Dermis microvascular lymphatic vessel endothelial cell (primary cell): ENCODE measurements at regions not wholly inside any gene's neighbourhood (a gene's known extent, or its start where the extent isn't known, plus 50 kb on each side); places are given as distances from the start of the nearest gene placed in this dataset.
"Not testable (repeated sequence)": the region's sequence is repeated elsewhere in the genome, so short reads cannot be mapped to it uniquely, and the experiment has no call there.

Experiments used
- DNase-seq, 2 donors: peaks; one replicate each; pipeline versions ENCODE4 v3.0.0 to v3.0.0-alpha.2; 2010; ENCODE audit warnings: low read depth in 2 of 2

- no peak for DNase-seq
Measured at GRCh38 chr2:2898744-2899143, 478.9 kb downstream of the EIPR1 start.

DNA sequence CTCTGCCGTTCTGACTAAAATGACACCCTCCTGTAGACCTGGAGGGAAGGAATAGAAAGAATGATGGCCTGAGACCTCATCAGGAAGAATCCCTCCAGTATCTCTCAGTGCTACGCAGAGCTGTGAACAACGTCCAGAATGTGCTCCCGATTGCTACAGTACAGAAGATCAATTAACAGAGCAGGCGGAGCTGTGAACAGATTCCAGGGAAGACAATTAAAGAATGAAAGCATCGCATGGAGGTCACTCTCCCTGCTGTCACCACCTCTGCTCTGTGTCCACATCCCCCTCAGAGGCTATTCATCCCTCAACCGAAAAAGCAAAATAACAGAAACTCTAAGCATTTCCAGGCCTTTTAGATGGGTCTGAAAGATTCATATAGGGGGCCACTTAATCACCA, 481.0 kb downstream of the EIPR1 start:
- DNase-seq: no peak

GRCh38 chr2:2896011-2896410, 481.6 kb downstream of the EIPR1 start:
- DNase-seq: no peak

DNA sequence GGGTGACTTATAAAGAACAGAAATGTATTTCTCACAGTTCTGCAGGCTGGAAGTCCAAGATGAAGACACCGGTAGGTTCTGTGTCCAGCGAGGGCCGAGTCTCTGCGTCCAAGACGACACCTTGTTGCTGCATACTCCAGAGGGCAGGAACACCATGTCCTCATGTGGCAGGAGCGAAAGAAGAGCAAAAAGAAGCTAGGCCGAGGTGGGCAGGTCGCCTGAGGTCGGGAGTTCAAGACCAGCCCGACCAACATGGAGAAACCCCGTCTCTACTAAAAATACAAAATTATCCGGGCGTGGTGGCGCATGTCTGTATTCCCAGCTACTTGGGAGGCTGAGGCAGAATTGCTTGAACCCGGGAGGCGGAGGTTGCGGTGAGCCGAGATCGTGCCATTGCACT, 483.6 kb downstream of the EIPR1 start:
- DNase-seq: not testable (repeated sequence)

- DNase-seq: no peak
Measured at GRCh38 chr2:2892892-2893291, 484.7 kb downstream of the EIPR1 start.

DNA sequence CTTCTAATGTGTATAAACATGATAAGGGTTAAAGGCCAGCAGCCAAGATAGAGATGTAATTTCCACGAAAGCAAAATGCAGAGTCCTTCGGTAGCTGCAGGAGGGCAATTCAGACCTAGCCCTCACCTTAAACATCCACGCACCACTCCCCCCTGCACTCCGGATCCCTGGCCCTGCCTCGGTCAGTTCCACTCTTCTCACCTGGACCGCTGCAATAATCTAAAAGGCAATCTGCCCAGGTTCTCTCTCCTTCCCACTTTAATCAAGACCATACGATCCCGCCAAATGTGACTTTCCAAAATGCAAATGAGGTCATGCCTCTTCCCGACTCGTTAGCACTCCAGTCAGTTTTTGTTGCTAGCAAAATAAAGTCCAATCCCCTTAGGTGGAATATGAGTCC, 485.2 kb downstream of the EIPR1 start:
- DNase-seq: no peak

GRCh38 chr2:2890901-2891300, 486.7 kb downstream of the EIPR1 start:
- DNase-seq: no peak

DNA sequence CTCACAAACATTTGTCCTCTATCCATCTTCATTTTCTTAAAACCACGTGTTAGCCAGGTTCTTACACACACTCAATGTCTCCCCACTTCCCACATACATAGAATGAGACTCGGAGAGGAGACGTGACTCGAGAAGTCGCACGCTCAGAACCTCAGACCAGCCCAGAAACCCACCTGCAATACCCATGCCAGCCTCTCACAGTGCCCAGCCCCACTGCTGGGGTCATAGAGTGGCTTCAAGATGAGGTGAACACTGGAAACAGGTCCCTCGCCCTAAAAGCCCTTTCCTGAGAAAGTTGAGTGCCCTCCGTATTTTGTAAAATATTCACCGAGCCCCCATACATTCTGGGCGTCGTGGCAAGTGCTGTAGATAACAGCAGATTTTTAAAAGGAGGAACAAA, 487.4 kb downstream of the EIPR1 start:
- no peak for DNase-seq

DNA sequence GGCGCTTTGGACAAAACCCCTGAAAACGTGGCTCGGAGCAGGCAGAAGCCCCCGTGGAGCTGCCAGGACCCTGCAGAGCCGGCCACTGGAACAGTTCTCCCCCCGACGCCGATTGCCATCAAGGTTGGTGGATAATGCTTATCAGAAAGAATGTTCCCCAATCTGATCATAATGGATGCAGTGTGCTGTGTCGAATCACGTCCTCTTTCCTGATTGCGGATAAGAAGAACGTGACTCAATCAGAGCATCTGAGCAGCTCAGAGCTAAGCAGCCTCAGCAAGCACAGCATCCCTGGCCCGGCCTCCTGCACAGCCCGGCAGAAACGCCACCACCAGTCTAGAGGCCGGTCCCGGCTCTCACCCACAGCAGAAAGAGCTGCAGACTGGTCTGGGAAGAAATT, 488.0 kb downstream of the EIPR1 start:
- no peak for DNase-seq

- DNase-seq: no peak
Measured at GRCh38 chr2:2889141-2889540, 488.5 kb downstream of the EIPR1 start.

- no peak for DNase-seq
Measured at GRCh38 chr2:2887772-2888387, 489.7 kb downstream of the EIPR1 start.

DNA sequence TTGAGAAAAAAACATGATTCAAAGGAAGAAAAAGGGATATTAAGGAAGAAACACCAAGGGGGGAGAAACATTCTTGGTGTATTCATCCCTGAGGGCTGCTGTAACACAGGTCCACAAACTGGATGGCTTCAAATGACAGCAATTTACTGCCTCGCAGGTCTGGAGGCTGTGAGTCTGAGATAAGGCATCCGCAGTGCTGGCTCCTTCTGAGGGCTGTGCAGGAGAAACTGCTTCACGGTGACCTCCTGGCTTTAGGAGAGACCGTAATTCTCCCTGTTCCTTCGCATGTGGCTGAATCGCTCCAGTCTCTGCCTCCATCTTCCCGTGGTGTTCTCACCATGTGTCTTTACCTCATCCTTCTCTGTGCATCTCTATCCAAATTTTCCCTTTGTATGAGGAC, 490.7 kb downstream of the EIPR1 start:
- no peak for DNase-seq

- no peak for DNase-seq
Measured at GRCh38 chr2:2881499-2881898, 496.1 kb downstream of the EIPR1 start.

DNA sequence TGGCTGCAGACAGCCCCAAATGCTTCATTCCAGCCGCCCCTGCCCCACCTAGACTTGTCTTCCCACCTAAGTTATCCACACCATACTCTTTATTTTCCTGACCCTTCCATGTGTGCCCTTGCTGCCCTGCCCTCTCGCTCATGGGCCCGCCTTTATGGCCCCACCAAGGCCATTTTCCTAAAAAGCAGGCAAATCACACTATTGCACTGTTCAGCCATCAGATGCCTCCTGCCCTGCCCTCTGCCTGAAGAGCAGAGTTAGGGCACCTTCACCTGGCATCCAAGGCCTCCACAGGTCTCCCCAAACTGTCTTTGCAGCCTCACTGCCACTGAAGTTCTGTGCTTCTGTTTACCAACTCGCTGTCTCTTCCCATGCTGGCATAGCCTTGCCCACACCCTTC, 496.7 kb downstream of the EIPR1 start:
- DNase-seq: no peak

DNA sequence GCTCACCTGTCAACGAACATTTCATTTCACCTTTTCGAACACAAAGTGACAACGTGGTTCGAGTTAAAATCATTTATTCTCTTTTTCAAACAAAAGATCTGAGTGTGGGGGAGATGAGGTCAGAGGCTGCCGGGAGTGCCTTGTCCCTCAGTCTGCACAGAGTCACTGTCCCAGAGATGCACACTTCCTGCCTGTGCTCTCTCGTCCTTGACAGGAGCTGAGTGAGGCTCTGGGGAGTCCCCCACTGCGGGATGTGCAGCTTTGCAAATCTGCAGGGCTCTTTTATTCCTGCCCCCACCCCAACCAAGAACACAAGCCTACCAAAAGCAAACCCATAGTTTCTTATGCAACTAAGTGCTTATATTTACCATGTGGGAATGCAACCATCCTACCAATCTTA, 497.8 kb downstream of the EIPR1 start:
- DNase-seq: no peak

- DNase-seq: no peak
Measured at GRCh38 chr2:2879071-2879470, 498.5 kb downstream of the EIPR1 start.

DNA sequence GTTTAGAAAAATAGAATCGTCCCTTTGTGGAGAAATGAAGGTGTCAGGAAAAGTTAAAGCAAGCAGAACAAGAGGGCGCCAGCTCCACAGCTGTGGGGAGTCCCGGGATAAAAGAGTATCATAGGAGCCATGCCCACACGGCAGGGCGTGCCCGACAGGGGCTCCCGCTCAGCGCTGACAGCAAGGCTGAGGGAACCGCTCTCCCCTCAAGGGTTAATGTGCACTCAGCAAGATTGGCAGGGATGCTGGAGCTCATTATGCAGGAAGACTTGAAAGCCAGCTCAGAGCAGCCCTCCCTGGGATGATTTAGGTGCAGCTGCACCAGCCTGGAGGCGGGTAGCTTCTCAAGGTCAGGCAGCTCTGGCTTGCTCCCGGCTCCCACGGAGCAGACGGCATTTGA, 500.2 kb downstream of the EIPR1 start:
- DNase-seq: no peak

GRCh38 chr2:2876331-2877221, 501.0 kb downstream of the EIPR1 start:
- DNase-seq: no peak

GRCh38 chr2:2875831-2876230, 501.8 kb downstream of the EIPR1 start:
- no peak for DNase-seq

DNA sequence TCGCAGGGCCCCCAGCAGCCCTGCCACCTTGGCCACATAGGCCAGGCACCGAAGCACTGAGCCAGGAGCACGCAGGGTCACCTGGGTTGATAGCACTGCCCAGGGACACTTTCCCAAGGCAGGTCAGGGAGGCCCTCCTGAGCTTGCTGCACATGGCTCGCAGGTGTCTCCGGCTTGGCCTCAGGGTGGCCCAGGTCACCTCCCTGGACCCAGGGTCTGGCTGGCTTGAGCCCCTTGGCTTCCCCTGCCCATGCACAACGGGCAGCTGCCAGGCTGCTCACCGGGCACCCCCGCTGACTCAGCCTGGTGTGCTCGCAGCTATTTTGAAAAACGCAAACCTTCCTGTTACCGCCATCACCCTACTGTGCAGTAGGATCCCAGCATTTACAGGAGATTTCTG, 502.3 kb downstream of the EIPR1 start:
- no peak for DNase-seq

DNA sequence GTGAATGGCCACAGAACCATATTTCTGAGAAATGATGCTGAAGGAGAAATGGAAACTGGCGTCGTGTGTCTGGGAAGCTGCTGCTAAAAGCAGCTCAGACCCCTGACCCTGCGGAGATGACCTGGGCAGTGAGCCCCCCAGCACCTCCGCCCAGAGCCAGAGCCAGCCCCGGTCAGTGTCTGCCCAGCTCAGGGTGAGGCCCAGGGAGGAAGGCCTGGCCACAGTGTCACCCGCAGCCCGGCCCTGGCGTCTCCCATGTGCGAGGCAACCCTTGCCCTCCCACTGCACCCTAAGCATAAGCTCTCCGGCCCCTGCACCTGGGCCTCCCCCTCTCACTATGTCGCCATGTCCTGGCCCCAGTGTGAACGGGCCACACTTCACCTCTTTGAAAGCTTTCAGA, 502.8 kb downstream of the EIPR1 start:
- DNase-seq: no peak

- no peak for DNase-seq
Measured at GRCh38 chr2:2874341-2874740, 503.3 kb downstream of the EIPR1 start.

DNA sequence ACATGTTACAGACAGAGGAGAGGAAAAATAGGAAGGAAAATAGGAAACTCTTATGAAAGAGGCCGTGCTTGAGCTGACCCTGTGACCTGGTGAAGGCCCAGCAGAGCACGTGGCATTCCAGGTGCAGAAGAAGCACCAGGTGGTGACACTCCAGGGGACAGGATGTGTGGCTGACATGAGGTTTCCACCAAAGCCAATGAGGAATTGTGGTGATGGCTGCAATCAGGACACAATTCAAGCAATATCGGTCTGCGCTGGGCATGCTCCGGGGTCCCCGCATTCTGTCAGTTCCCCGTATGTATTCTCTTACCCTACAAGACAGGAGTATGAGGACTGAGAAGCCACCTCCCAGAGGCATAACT, 504.2 kb downstream of the EIPR1 start:
- DNase-seq: no peak
